OCI-LY7 (cell line): ENCODE measurements at regions not wholly inside any gene's neighbourhood (a gene's known extent, or its start where the extent isn't known, plus 50 kb on each side); places are given as distances from the start of the nearest gene placed in this dataset.

Experiments used
- BruUV-seq: library from RNA; stranded (reverse); fragments of 400-500 nt; replicated peaks from 2 replicates; lab custom pipeline; 2021; lab: Mats Ljungman, UMichigan
- CTCF ChIA-PET: fragments of 300-600 bp; sonication (Branson Sonifier 250); formaldehyde crosslinking; loops from one replicate; lab custom pipeline; 2022; ENCODE audit warnings: antibody characterized with exemption; ENCODE audit not compliant: unreplicated experiment; lab: Charles Lee
- POLR2A ChIA-PET: fragments of 300-600 bp; sonication (Branson Sonifier 250); formaldehyde crosslinking; loops from one replicate; lab custom pipeline; 2022; ENCODE audit warnings: antibody characterized with exemption; lab: Charles Lee
- DNase-seq: peaks from one replicate; pipeline ENCODE4 v3.0.0-alpha.2; 2015; ENCODE audit warnings: low spot score
- H2AFZ ChIP-seq: fragments of 200-600 bp; sonication (generic), shearing (Covaris generic); 2 replicates; pipeline ENCODE4 v1.6.1; 2014; ENCODE audit warnings: mild to moderate bottlenecking, antibody characterized with exemption, low read length, moderate library complexity
- H3K27ac ChIP-seq: fragments of 200-600 bp; sonication (generic); 2 replicates; pipeline ENCODE4 v1.5.1; 2014; ENCODE audit warnings: mixed run types, low read depth, mild to moderate bottlenecking, moderate library complexity, low read length, inconsistent platforms; ENCODE audit not compliant: poor library complexity, severe bottlenecking
- H3K36me3 ChIP-seq: fragments of 200-600 bp; sonication (generic); 2 replicates; pipeline ENCODE4 v1.6.1; 2014; ENCODE audit warnings: mild to moderate bottlenecking, antibody characterized with exemption, low read length, moderate library complexity, mixed read lengths; ENCODE audit not compliant: insufficient read depth
- H3K4me1 ChIP-seq: fragments of 200-600 bp; sonication (generic); 2 replicates; pipeline ENCODE4 v1.5.1; 2014; ENCODE audit warnings: mild to moderate bottlenecking, low read length; ENCODE audit not compliant: insufficient read depth, poor library complexity, severe bottlenecking
- H3K4me2 ChIP-seq: fragments of 200-600 bp; sonication (generic); 2 replicates; pipeline ENCODE4 v1.6.1; 2014; ENCODE audit warnings: mild to moderate bottlenecking, low read length
- H3K4me3 ChIP-seq: fragments of 200-600 bp; sonication (generic); 2 replicates; pipeline ENCODE4 v1.5.1; 2014; ENCODE audit warnings: mild to moderate bottlenecking, low read depth, low read length; ENCODE audit not compliant: poor library complexity, severe bottlenecking
- H3K79me2 ChIP-seq: fragments of 200-600 bp; sonication (generic); 2 replicates; pipeline ENCODE4 v1.6.1; 2016; ENCODE audit warnings: low read depth, mild to moderate bottlenecking, low read length, moderate library complexity, mixed read lengths; ENCODE audit not compliant: insufficient read depth
- H3K9me2 ChIP-seq: fragments of 200-600 bp; sonication (generic); 2 replicates; pipeline ENCODE4 v1.6.1; 2016; ENCODE audit warnings: mild to moderate bottlenecking, low read length, mixed read lengths; ENCODE audit not compliant: insufficient read depth
- H3K9me3 ChIP-seq: fragments of 200-600 bp; sonication (generic); 2 replicates; pipeline ENCODE4 v1.6.1; 2014; ENCODE audit warnings: mild to moderate bottlenecking, mixed run types, low read length, mixed read lengths
- H4K20me1 ChIP-seq: fragments of 200-600 bp; sonication (generic); 2 replicates; pipeline ENCODE4 v1.6.1; 2014; ENCODE audit warnings: mild to moderate bottlenecking, antibody characterized with exemption, low read length, moderate library complexity, mixed read lengths; ENCODE audit not compliant: insufficient read depth
- CTCF ChIP-seq: fragments of 200-600 bp; sonication (generic); conservative IDR thresholded peaks from 2 replicates; pipeline ENCODE4 v1.5.1; 2014; ENCODE audit warnings: mild to moderate bottlenecking, antibody characterized with exemption, low read length, moderate library complexity, mixed read lengths
- EZH2phosphoT487 ChIP-seq: fragments of 200-600 bp; sonication (generic); IDR thresholded peaks from 2 replicates; pipeline ENCODE4 v1.6.1; 2018; ENCODE audit warnings: low read depth, borderline replicate concordance, mild to moderate bottlenecking, mixed run types, antibody characterized with exemption, low read length, moderate library complexity, mixed read lengths
- intact Hi-C: fragments of 100-400 bp; cut with micrococcal nuclease; formaldehyde crosslinking; loops from one replicate; pipeline ENCODE4 v1.10.0; 2022; ENCODE audit not compliant: unreplicated experiment

DNA sequence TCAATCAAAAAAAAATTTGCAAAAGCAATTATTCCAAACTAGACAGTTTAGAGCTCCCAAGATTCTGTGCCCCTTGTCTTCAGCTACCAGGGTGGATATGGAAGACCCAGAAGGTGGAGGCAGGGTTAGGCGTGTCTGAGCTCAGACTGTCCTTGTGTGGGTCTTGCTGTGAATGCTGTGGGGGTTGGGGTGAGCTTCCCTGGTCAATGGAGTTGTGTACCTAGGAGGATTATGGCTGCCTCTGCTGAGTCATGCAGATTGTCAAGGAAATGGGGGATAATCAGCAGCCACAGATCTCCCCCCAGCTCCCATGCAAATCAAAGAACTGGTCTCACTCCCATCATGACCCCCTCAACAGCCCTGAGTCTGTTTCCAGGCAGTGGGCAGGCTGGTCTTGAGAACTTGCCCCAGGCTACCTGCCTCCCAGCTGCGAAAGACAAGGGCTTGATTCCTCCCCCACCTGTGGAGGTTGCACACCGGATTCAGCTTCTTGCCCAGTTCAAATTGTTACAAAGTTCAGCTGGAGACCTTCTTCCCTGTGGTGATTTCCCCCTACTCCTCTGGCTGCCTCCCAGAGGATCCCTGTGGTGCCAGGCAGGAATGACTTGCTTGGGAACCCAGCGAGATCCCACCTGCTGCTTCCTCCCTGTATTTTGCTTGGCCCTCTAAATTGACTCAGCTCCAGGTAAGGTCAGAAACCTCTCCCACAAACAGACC is 77.0 kb downstream of the RAD51AP2 start:
- H3K4me1 ChIP-seq = no peaks in the 10 kb centered on the region
- BruUV-seq = no TSS peak
- no peak overlapping the region for H3K4me3 ChIP-seq
- DNase-seq = no peak
- H3K36me3 ChIP-seq = no peaks in the 10 kb centered on the region
- H4K20me1 ChIP-seq = no peaks in the 10 kb centered on the region
- ChIA-PET CTCF (no interaction called here), POLR2A (interaction anchor here (0.6 kb wide), 1 partner anchor 1304 kb away, joined by 3 read pairs; no protein-coding TSS in a partner anchor)
- H3K9me3 ChIP-seq = no peaks in the 10 kb centered on the region
- no peak overlapping the region for H3K4me2 ChIP-seq
- intact Hi-C loops = no loop called here
- TF ChIP-seq CTCF = no peak
- no peak for TF ChIP-seq EZH2phosphoT487
- no peaks in the 10 kb centered on the region for H3K79me2 ChIP-seq
- no peak overlapping the region for H2AFZ ChIP-seq
- no peak overlapping the region for H3K27ac ChIP-seq
- H3K9me2 ChIP-seq = no peaks in the 10 kb centered on the region

DNA sequence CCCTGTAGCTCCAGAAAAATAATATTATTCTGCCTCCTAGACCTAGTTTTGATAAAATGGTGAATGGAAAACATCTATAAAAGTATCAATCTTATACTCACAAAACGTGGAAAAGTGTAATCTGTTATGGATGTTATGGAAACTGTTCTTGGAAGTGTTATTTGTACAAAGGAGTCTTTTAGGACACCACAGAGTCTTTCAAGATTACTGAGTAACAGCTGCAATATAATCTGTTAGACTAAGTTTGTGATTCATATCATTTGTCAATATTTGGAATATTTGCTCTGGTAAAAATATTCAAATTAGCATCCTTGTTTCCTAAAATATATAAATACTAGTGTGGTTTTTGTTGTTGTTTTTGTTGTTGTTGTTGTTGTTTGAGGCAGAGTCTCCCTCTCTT is 87.9 kb downstream of the RAD51AP2 start:
- H3K4me2 ChIP-seq = no peak overlapping the region
- no peaks in the 10 kb centered on the region for H3K36me3 ChIP-seq
- CTCF ChIA-PET = no interaction called here
- intact Hi-C loops = no loop called here
- H2AFZ ChIP-seq = no peak overlapping the region
- H3K79me2 ChIP-seq = no peaks in the 10 kb centered on the region
- no peaks in the 10 kb centered on the region for H4K20me1 ChIP-seq
- H3K4me3 ChIP-seq = no peak overlapping the region
- no peak for DNase-seq
- no peak overlapping the region for H3K27ac ChIP-seq
- no peaks in the 10 kb centered on the region for H3K4me1 ChIP-seq
- no peak for TF ChIP-seq CTCF
- H3K9me2 ChIP-seq = no peaks in the 10 kb centered on the region
- POLR2A ChIA-PET = no interaction called here
- H3K9me3 ChIP-seq = no peaks in the 10 kb centered on the region
- BruUV-seq = no TSS peak

DNA sequence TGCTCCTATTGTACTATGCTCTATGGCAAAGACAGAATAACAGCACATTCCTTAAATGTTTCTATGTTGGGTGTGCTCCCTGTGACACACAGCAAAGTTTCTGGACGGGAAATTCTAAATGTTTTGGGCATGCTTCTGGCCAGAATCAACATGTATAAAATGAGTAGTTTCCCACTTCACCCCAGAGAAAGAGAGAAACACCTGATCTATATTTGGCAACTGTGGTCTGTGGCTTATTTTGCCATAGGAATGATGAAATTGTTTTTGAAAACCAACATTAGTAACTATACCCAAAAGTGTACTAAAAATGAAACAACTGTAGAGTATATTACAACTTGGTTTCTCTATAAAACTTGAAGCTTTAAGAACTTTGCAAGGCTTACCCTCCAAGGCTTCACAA is 89.1 kb downstream of the RAD51AP2 start:
- BruUV-seq = no TSS peak
- Histone ChIP-seq H3K79me2 (no peaks in the 10 kb centered on the region), H3K4me1 (no peaks in the 10 kb centered on the region), H4K20me1 (no peaks in the 10 kb centered on the region), H3K9me2 (no peaks in the 10 kb centered on the region), H3K36me3 (no peaks in the 10 kb centered on the region), H2AFZ (no peak overlapping the region), H3K27ac (no peak overlapping the region), H3K4me2 (no peak overlapping the region), H3K9me3 (no peaks in the 10 kb centered on the region), H3K4me3 (no peak overlapping the region)
- POLR2A ChIA-PET = interaction anchor here (0.7 to 1.0 kb wide), 2 partner anchors 88 to 148 kb away, joined by 3 to 4 read pairs; no protein-coding TSS in a partner anchor
- intact Hi-C loops = no loop called here
- CTCF ChIA-PET = no interaction called here
- no peak for TF ChIP-seq EZH2phosphoT487
- no peak for TF ChIP-seq CTCF
- no peak for DNase-seq
